GM10266 (cell line): ENCODE measurements at regions not wholly inside any gene's neighbourhood (a gene's known extent, or its start where the extent isn't known, plus 50 kb on each side); places are given as distances from the start of the nearest gene placed in this dataset.

ENCODE experiments used
- DNase-seq: peaks from one replicate; pipeline ENCODE4 v3.0.0; 2012; ENCODE audit errors: extremely low spot score
- CTCF ChIP-seq: IDR thresholded peaks from 2 replicates; pipeline ENCODE4 v1.5.1; 2012; ENCODE audit warnings: mild to moderate bottlenecking, low read depth; ENCODE audit not compliant: control insufficient read depth, insufficient read depth; ENCODE audit errors: missing control alignments

- no peak for DNase-seq
- no peak for TF ChIP-seq CTCF
These were observed 365.1 kb upstream of the PRR16 start for GRCh38 chr5:120098902-120099535.

GRCh38 chr5:120101771-120102170 lies 362.3 kb upstream of the PRR16 start:
- no peak for DNase-seq
- TF ChIP-seq CTCF: no peak

GRCh38 chr5:120103495-120103894 lies 360.6 kb upstream of the PRR16 start:
- TF ChIP-seq CTCF: no peak
- DNase-seq: no peak

GRCh38 chr5:120106912-120107525 lies 357.1 kb upstream of the PRR16 start:
- no peak for TF ChIP-seq CTCF
- no peak for DNase-seq

- TF ChIP-seq CTCF: no peak
These were observed 355.4 kb upstream of the PRR16 start for GRCh38 chr5:120108586-120109248.

GRCh38 chr5:120122703-120123102 lies 341.4 kb upstream of the PRR16 start:
- DNase-seq: no peak
- no peak for TF ChIP-seq CTCF

More at GRCh38 chr5:120108586-120109248, 355.4 kb upstream of the PRR16 start:
- no peak for DNase-seq

- DNase-seq: no peak
- no peak for TF ChIP-seq CTCF
These were observed 340.1 kb upstream of the PRR16 start for GRCh38 chr5:120124031-120124430.
